ENCODE measurements at regions not wholly inside any gene's neighbourhood (a gene's known extent, or its start where the extent isn't known, plus 50 kb on each side); places are given as distances from the start of the nearest gene placed in this dataset.
A peak's percentile ranks its signal among the peaks of the same experiment; 100 is the strongest.

- no peaks in the 10 kb centered on the region for H3K4me1 ChIP-seq (ENCODE audit: low read depth)
- ATAC-seq = no peak
- H3K4me3 ChIP-seq = no peak overlapping the region
- H3K36me3 ChIP-seq (ENCODE audit: low read depth) = no peaks in the 10 kb centered on the region
- DNase-seq = no peak
- TF ChIP-seq CTCF (IDR thresholded peaks at IDR 0.05) = no peak
- no peaks in the 10 kb centered on the region for H3K9me3 ChIP-seq
- intact Hi-C loops (cut with DNase I, micrococcal nuclease) = no loop called here
Observed at GRCh38 chr6:91304521-91304920, 717.6 kb upstream of the MAP3K7 start.

- ATAC-seq (no peak), DNase-seq (no peak)
- Histone ChIP-seq H3K9me3 (no peaks in the 10 kb centered on the region), H3K36me3 (ENCODE audit: low read depth) (no peaks in the 10 kb centered on the region), H3K4me3 (no peak overlapping the region), H3K4me1 (ENCODE audit: low read depth) (no peaks in the 10 kb centered on the region)
- intact Hi-C loops (cut with DNase I, micrococcal nuclease) = no loop called here
- no peak for TF ChIP-seq CTCF (IDR thresholded peaks at IDR 0.05)
Observed at GRCh38 chr6:91303326-91303725, 716.5 kb upstream of the MAP3K7 start.

GRCh38 chr6:91299544-91300491 lies 712.9 kb upstream of the MAP3K7 start:
- peak in 1 of 3 donors; percentile 9 for DNase-seq
- H3K4me3 ChIP-seq = no peak overlapping the region
- ATAC-seq = peak; percentile 76
- H3K9me3 ChIP-seq = peaks cover 4% of the 10 kb centered on the region
- intact Hi-C loops (cut with DNase I, micrococcal nuclease) = no loop called here
- no peaks in the 10 kb centered on the region for H3K4me1 ChIP-seq (ENCODE audit: low read depth)
- no peak for TF ChIP-seq CTCF (IDR thresholded peaks at IDR 0.05)
- no peaks in the 10 kb centered on the region for H3K36me3 ChIP-seq (ENCODE audit: low read depth)

GRCh38 chr6:91298543-91299145 lies 711.8 kb upstream of the MAP3K7 start:
- H3K4me1 ChIP-seq (ENCODE audit: low read depth) = no peaks in the 10 kb centered on the region
- intact Hi-C loops (cut with DNase I, micrococcal nuclease) = no loop called here
- no peak for TF ChIP-seq CTCF (IDR thresholded peaks at IDR 0.05)
- DNase-seq (no peak), ATAC-seq (no peak)
- no peaks in the 10 kb centered on the region for H3K36me3 ChIP-seq (ENCODE audit: low read depth)
- H3K9me3 ChIP-seq = peaks cover 4% of the 10 kb centered on the region
- H3K4me3 ChIP-seq = no peak overlapping the region

GRCh38 chr6:91293395-91293794 lies 706.5 kb upstream of the MAP3K7 start:
- H3K36me3 ChIP-seq (ENCODE audit: low read depth) = no peaks in the 10 kb centered on the region
- no peak overlapping the region for H3K4me3 ChIP-seq
- no peak for TF ChIP-seq CTCF (IDR thresholded peaks at IDR 0.05)
- intact Hi-C loops (cut with DNase I, micrococcal nuclease) = no loop called here
- H3K4me1 ChIP-seq (ENCODE audit: low read depth) = no peaks in the 10 kb centered on the region
- DNase-seq (no peak), ATAC-seq (no peak)
- peaks cover 4% of the 10 kb centered on the region for H3K9me3 ChIP-seq
